Activated naive CD4-positive, alpha-beta T cell treated with Interleukin-2 at 50 U/mL for 16 hours (primary cell): ENCODE measurements at regions not wholly inside any gene's neighbourhood (a gene's known extent, or its start where the extent isn't known, plus 50 kb on each side); places are given as distances from the start of the nearest gene placed in this dataset.

Experiments
- DNase-seq: peaks from one replicate; pipeline ENCODE4 v3.0.0-alpha.2; 2020

DNA sequence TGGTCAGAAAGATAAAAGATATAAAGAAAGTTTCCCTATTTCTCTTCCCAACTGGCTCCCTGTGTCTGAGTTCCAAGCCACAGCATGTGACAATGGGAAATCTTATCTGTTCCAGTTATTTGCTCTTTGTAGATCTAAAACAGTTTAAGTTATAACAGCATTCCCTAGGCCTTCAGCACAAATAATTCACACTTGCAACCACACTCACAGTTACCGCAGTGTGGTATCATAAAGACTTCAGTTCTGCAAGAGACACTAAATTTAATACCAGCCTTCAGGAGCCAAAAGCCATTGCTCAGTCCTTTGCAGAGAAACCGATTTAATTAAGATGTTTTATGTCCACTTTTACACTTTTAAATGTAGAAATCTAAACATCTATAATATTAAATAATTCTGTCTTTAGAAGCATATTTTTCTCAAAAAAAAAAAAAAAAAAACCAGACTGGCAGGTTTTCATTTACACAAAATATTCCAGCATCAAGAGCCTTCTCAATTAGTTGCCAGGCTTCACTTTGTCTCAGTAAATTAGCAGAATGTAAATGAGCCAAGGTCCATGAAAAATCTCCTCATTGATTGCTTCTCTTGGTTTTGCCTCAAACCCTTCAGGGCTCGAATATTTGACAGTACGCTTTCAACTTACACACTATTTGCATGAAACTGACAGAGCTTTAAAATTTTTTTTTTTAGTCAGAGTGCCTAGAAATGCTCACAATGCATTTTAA, 300.0 kb upstream of the DDI1 start:
- no peak for DNase-seq

GRCh38 chr11:103737037-103737622, 299.3 kb upstream of the DDI1 start:
- no peak for DNase-seq

DNA sequence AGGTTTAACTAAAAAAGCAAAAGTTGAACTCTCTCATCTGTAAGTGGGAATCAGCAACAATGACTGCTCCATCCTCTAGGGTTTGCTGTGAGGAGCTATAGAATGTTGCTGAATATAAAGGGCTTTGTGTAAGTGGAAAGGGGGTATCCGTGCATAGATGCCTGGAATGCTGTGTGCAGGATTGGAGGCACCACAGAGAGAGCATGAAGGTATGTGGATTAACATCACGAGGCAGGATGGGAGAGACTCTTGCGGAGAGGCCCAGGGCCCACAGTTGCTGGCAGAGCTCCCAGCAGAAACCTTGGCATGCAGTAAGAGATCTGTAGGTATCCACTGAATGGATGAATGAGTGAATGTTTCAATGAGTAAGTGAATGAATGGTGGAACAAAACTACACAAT, 298.7 kb upstream of the DDI1 start:
- no peak for DNase-seq

- peak; percentile 1 for DNase-seq
Observed at GRCh38 chr11:103739074-103739796, 297.2 kb upstream of the DDI1 start.

GRCh38 chr11:103744496-103745153, 291.8 kb upstream of the DDI1 start:
- no peak for DNase-seq

- no peak for DNase-seq
Observed at GRCh38 chr11:103749158-103749557, 287.3 kb upstream of the DDI1 start.

GRCh38 chr11:103768816-103769215, 267.6 kb upstream of the DDI1 start:
- no peak for DNase-seq

- no peak for DNase-seq
Observed at GRCh38 chr11:103773059-103773458, 263.4 kb upstream of the DDI1 start.

GRCh38 chr11:103773537-103773936, 262.9 kb upstream of the DDI1 start:
- no peak for DNase-seq

GRCh38 chr11:103779054-103779453, 257.4 kb upstream of the DDI1 start:
- DNase-seq = no peak

DNA sequence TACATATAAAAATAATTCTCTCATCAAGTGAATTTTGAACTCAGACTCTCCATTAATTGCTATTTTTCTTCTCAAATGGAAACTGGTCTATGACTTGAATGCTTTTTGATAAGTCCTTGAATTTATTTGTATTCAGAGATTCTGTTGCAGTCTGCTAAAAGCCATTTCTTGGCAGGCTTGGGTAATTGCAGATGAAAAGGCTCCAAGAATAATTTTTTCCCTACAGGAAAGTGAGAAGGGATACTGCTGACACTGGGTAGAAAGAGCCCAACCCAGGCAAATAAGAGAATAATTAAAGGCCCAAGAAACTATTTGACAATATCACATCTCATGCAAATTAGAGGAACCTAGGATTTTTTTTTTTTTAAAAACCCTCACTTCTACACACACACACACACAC, 246.5 kb upstream of the DDI1 start:
- DNase-seq = no peak

- DNase-seq = no peak
Observed at GRCh38 chr11:103792981-103793468, 243.4 kb upstream of the DDI1 start.

- DNase-seq = no peak
Observed at GRCh38 chr11:103794262-103794661, 242.2 kb upstream of the DDI1 start.

GRCh38 chr11:103798026-103798425, 238.4 kb upstream of the DDI1 start:
- no peak for DNase-seq

DNA sequence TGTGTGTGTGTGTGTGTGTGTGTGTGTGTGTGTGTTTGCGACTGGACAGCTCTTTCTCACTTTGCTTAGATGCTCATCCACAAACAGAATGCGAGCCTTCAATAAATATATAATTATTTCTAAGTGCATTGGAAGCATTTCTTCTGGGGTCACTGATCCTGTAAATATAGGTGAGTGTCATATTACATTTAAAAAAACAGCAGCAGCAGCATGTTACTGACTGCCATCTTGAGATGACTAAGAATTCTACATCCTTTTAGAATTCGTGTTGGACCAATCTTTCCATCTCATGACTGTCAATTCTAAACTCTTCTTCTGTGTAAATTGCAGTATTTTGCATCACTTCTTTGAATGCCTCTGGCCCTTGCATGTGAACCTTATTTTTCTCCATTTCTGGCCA, 238.0 kb upstream of the DDI1 start:
- no peak for DNase-seq

GRCh38 chr11:103800406-103801114, 235.9 kb upstream of the DDI1 start:
- no peak for DNase-seq

GRCh38 chr11:103803062-103803461, 233.4 kb upstream of the DDI1 start:
- DNase-seq = no peak

DNA sequence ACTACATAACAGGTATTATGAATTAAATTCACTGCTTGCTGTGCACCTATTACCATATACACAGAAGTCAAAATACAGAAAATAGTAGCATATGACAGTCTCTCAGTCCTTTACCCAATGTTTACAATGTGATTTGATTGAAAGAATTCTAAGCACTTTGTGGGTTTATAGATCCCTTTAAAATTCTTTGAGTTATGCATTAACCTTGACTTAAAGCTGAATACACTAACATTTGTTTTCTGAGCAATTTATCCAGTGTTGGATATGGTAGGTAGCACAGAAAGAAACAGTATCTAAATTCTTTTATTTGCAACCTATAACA, 230.8 kb upstream of the DDI1 start:
- no peak for DNase-seq

GRCh38 chr11:103806130-103806895, 230.1 kb upstream of the DDI1 start:
- no peak for DNase-seq

- DNase-seq = no peak
Observed at GRCh38 chr11:103807806-103808205, 228.6 kb upstream of the DDI1 start.

- no peak for DNase-seq
Observed at GRCh38 chr11:103808252-103808651, 228.2 kb upstream of the DDI1 start.

- DNase-seq = no peak
Observed at GRCh38 chr11:103811870-103812455, 224.5 kb upstream of the DDI1 start.
